Panc1 (cell line): ENCODE measurements at regions not wholly inside any gene's neighbourhood (a gene's known extent, or its start where the extent isn't known, plus 50 kb on each side); places are given as distances from the start of the nearest gene placed in this dataset.

Source experiments
- ATAC-seq: fragments of 200-7000 bp; cut with Tn5 transposase; 2 replicates; pipeline ENCODE4 v1.9.1; 2020; ENCODE audit warnings: mild to moderate bottlenecking, moderate library complexity
- BruUV-seq: library from RNA; stranded (reverse); fragments of 400-500 nt; replicated peaks from 2 replicates; lab custom pipeline; 2021; lab: Mats Ljungman, UMichigan
- CTCF ChIA-PET: fragments of 300-600 bp; sonication (Branson Sonifier 250); formaldehyde crosslinking; loops from one replicate; lab custom pipeline; 2022; ENCODE audit warnings: antibody characterized with exemption; lab: Charles Lee
- POLR2A ChIA-PET: fragments of 300-600 bp; sonication (Branson Sonifier 250); formaldehyde crosslinking; loops from one replicate; lab custom pipeline; 2022; ENCODE audit warnings: antibody characterized with exemption; lab: Charles Lee
- DNase-seq: peaks from one replicate; pipeline ENCODE4 v3.0.0-alpha.2; 2010; ENCODE audit warnings: low read depth, low spot score
- H3K27ac ChIP-seq: 2 replicates; pipeline ENCODE4 v1.5.1; 2011; ENCODE audit warnings: mild to moderate bottlenecking, low read length, inconsistent platforms
- H3K27me3 ChIP-seq: fragments of 200-500 bp; sonication (Bioruptor generic); 2 replicates; pipeline ENCODE4 v1.6.0; 2014; ENCODE audit warnings: low read length, inconsistent platforms; ENCODE audit not compliant: control insufficient read depth, insufficient read depth
- H3K36me3 ChIP-seq: fragments of 200-500 bp; sonication (Bioruptor generic); 2 replicates; pipeline ENCODE4 v1.5.1; 2014; ENCODE audit warnings: inconsistent platforms, mild to moderate bottlenecking, low read length, moderate library complexity; ENCODE audit not compliant: control insufficient read depth, insufficient read depth
- H3K4me1 ChIP-seq: 2 replicates; pipeline ENCODE4 v1.5.1; 2011; ENCODE audit warnings: inconsistent platforms, mild to moderate bottlenecking, low read length, moderate library complexity; ENCODE audit not compliant: control insufficient read depth, insufficient read depth
- H3K4me3 ChIP-seq, 2 experiments: 2 replicates each; pipeline ENCODE4 v1.5.1; 2011 to 2012; ENCODE audit warnings: low read depth in 2 of 2, low read length in 2 of 2, mild to moderate bottlenecking in 2 of 2, inconsistent platforms in 1 of 2, moderate library complexity in 1 of 2
- H3K9me3 ChIP-seq: fragments of 200-500 bp; sonication (Bioruptor generic); 2 replicates; pipeline ENCODE4 v1.5.1; 2014; ENCODE audit warnings: low read depth, mild to moderate bottlenecking, inconsistent platforms, low read length, moderate library complexity; ENCODE audit not compliant: control insufficient read depth, insufficient read depth
- POLR2AphosphoS5 ChIP-seq: IDR thresholded peaks from 2 replicates; pipeline ENCODE4 v1.6.1; 2012; ENCODE audit warnings: mild to moderate bottlenecking, low read depth, low read length, moderate library complexity
- SIN3A ChIP-seq: IDR thresholded peaks from 2 replicates; pipeline ENCODE4 v1.6.1; 2012; ENCODE audit warnings: low read depth, mild to moderate bottlenecking, low read length, moderate library complexity, borderline replicate concordance; ENCODE audit not compliant: insufficient read depth
- TCF7L2 ChIP-seq: IDR thresholded peaks from 2 replicates; pipeline ENCODE4 v1.6.1; 2011; ENCODE audit warnings: mild to moderate bottlenecking, low read depth, low read length, inconsistent platforms
- in situ Hi-C: cut with HindIII; loops from 2 replicates; pipeline ENCODE4 v1.10.0; 2016; ENCODE audit warnings: low sequenced_read_pairs, low pct_unique_long_range_greater_than_20kb
- intact Hi-C: fragments of 100-400 bp; cut with micrococcal nuclease; formaldehyde crosslinking; loops from one replicate; pipeline ENCODE4 v1.10.0; 2022; ENCODE audit not compliant: unreplicated experiment
- TF ChIP-seq, protein P1 (sequence below), 2 experiments: IDR thresholded peaks; 2 replicates each; pipeline ENCODE4 v1.6.1; 2011 to 2012; ENCODE audit warnings: low read depth in 2 of 2, control low read depth in 1 of 2, low read length in 1 of 2, mild to moderate bottlenecking in 1 of 2, moderate library complexity in 1 of 2; ENCODE audit not compliant: insufficient read depth in 1 of 2
- TF ChIP-seq, protein P2 (sequence below): fragments of 450-650 bp; IDR thresholded peaks from 2 replicates; pipeline ENCODE4 v1.5.1; 2017; ENCODE audit warnings: mild to moderate bottlenecking

DNA sequence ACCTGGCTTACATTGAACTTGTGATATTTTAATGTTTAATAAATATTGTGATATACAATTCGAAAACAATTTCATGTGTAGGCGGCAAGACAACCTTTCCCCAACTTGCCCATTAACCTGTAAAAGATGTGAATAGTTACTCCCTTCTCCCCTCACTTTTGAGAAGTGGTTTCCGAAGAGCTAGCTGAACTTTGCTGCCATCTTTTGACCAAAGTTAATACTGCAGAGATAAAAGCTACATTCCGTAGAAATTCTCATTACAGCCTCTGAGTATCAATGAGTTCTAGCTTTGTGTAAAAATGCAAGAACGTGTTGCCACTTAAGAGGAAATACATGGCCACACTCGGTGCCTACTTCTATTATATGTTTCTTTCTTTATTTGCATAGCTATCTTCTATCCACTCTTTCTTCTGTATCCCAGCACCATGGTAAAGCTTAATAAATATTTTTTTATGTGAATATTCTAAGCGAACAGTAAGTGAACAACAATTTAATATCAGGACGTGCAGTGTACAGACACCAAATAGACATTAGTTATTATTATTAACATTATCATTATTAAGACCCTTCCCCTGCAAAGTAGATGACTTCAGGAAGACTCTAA is 105.1 kb upstream of the TMEM260 start:
- in situ Hi-C loops: no loop called here
- BruUV-seq: no TSS peak
- Histone ChIP-seq H3K9me3 (no peaks in the 10 kb centered on the region), H3K27me3 (no peaks in the 10 kb centered on the region), H3K4me1 (no peaks in the 10 kb centered on the region), H3K27ac (no peak overlapping the region), H3K4me3 (no peak overlapping the region), H3K36me3 (no peaks in the 10 kb centered on the region)
- intact Hi-C loops: loop anchor here (2.0 to 10.0 kb wide), 2 partner anchors 768 to 1040 kb away; no protein-coding TSS in a partner anchor
- ChIA-PET POLR2A (no interaction called here), CTCF (interaction anchor here (0.5 to 0.9 kb wide), 4 partner anchors 475 to 814 kb away, joined by 3 to 4 read pairs (median 3); no protein-coding TSS in a partner anchor)
- TF ChIP-seq POLR2AphosphoS5 (no peak), SIN3A (no peak), TCF7L2 (no peak)
- TF ChIP-seq, protein P1, sequence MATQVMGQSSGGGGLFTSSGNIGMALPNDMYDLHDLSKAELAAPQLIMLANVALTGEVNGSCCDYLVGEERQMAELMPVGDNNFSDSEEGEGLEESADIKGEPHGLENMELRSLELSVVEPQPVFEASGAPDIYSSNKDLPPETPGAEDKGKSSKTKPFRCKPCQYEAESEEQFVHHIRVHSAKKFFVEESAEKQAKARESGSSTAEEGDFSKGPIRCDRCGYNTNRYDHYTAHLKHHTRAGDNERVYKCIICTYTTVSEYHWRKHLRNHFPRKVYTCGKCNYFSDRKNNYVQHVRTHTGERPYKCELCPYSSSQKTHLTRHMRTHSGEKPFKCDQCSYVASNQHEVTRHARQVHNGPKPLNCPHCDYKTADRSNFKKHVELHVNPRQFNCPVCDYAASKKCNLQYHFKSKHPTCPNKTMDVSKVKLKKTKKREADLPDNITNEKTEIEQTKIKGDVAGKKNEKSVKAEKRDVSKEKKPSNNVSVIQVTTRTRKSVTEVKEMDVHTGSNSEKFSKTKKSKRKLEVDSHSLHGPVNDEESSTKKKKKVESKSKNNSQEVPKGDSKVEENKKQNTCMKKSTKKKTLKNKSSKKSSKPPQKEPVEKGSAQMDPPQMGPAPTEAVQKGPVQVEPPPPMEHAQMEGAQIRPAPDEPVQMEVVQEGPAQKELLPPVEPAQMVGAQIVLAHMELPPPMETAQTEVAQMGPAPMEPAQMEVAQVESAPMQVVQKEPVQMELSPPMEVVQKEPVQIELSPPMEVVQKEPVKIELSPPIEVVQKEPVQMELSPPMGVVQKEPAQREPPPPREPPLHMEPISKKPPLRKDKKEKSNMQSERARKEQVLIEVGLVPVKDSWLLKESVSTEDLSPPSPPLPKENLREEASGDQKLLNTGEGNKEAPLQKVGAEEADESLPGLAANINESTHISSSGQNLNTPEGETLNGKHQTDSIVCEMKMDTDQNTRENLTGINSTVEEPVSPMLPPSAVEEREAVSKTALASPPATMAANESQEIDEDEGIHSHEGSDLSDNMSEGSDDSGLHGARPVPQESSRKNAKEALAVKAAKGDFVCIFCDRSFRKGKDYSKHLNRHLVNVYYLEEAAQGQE (IDR thresholded peaks at IDR 0.05; ENCODE audit: insufficient read depth in 1 of 2, low read depth in 2 of 2, low read length in 1 of 2): no peak
- TF ChIP-seq, protein P2, sequence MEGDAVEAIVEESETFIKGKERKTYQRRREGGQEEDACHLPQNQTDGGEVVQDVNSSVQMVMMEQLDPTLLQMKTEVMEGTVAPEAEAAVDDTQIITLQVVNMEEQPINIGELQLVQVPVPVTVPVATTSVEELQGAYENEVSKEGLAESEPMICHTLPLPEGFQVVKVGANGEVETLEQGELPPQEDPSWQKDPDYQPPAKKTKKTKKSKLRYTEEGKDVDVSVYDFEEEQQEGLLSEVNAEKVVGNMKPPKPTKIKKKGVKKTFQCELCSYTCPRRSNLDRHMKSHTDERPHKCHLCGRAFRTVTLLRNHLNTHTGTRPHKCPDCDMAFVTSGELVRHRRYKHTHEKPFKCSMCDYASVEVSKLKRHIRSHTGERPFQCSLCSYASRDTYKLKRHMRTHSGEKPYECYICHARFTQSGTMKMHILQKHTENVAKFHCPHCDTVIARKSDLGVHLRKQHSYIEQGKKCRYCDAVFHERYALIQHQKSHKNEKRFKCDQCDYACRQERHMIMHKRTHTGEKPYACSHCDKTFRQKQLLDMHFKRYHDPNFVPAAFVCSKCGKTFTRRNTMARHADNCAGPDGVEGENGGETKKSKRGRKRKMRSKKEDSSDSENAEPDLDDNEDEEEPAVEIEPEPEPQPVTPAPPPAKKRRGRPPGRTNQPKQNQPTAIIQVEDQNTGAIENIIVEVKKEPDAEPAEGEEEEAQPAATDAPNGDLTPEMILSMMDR: peak; percentile 74; the same call in 1 of the 2 replicates
- DNase-seq (peak; percentile 20), ATAC-seq (no peak)

DNA sequence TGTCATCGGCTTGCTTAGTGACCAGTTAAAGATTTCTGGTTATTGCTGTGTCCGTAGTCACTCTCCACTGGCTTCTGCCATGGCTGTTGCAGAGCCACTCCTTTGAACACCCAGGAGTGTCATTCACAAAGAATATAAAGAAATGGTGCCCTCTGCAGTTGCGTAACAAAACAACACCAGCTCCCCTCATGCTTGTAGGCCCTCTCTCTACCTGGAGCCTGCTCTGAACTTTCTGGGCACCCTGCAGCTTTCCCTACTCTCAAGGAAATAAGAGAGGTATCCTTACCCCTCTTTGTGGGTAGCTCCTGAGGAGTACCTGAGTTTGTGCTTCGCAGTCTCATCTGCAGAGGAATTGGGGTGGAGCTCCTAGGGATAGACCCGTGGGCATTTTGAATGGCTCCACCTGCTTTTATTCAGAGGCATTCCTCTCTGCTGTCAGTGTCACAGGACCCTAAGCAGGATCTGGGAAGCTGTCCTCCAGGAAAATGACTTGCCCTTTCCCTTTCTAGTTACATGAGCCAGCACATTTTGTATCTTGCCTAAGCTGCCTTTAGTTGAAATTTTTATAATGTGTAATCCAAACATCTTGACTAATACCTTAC is 97.2 kb upstream of the TMEM260 start:
- no peak overlapping the region for H3K4me3 ChIP-seq
- BruUV-seq: no TSS peak
- TF ChIP-seq, protein P1 (IDR thresholded peaks at IDR 0.05; ENCODE audit: insufficient read depth in 1 of 2, low read depth in 2 of 2, low read length in 1 of 2): no peak
- TF ChIP-seq, protein P2: peak; percentile 27
- ChIA-PET POLR2A (no interaction called here), CTCF (no interaction called here)
- H3K4me1 ChIP-seq: no peaks in the 10 kb centered on the region
- in situ Hi-C loops: no loop called here
- H3K27ac ChIP-seq: no peak overlapping the region
- intact Hi-C loops: no loop called here
- H3K9me3 ChIP-seq: no peaks in the 10 kb centered on the region
- no peaks in the 10 kb centered on the region for H3K36me3 ChIP-seq
- ATAC-seq (no peak; the same call in 1 of the 2 replicates), DNase-seq (no peak)
- no peaks in the 10 kb centered on the region for H3K27me3 ChIP-seq
